GM23338 (cell line): ENCODE measurements at regions not wholly inside any gene's neighbourhood (a gene's known extent, or its start where the extent isn't known, plus 50 kb on each side); places are given as distances from the start of the nearest gene placed in this dataset.
A peak's percentile ranks its signal among the peaks of the same experiment; 100 is the strongest.

Experiments
- ATAC-seq: fragments of 200-7000 bp; cut with Tn5 transposase; 3 replicates; pipeline ENCODE4 v1.9.1; 2020
- DNase-seq: peaks from one replicate; pipeline ENCODE4 v3.0.0-alpha.2; 2015; ENCODE audit warnings: low spot score
- H2AFZ ChIP-seq: fragments of 200-600 bp; sonication (generic); 2 replicates; pipeline ENCODE4 v1.8.0; 2016; ENCODE audit warnings: antibody characterized with exemption, mild to moderate bottlenecking, moderate library complexity
- H3F3A ChIP-seq: fragments of 200-600 bp; sonication (generic); replicated peaks from 2 replicates; pipeline ENCODE4 v1.8.0; 2017; ENCODE audit warnings: antibody characterized with exemption, mixed run types, low read depth
- H3K27ac ChIP-seq: fragments of 200-600 bp; sonication (generic); 2 replicates; pipeline ENCODE4 v1.6.1; 2016; ENCODE audit warnings: low read depth
- H3K27me3 ChIP-seq: fragments of 200-600 bp; sonication (generic); 2 replicates; pipeline ENCODE4 v1.8.0; 2016; ENCODE audit warnings: mild to moderate bottlenecking, mixed run types, moderate library complexity; ENCODE audit not compliant: insufficient read depth
- H3K36me3 ChIP-seq: fragments of 200-600 bp; sonication (generic); 2 replicates; pipeline ENCODE4 v1.8.0; 2016; ENCODE audit warnings: mild to moderate bottlenecking; ENCODE audit not compliant: insufficient read depth
- H3K4me1 ChIP-seq: fragments of 200-600 bp; sonication (generic); 2 replicates; pipeline ENCODE4 v1.8.0; 2016; ENCODE audit warnings: mild to moderate bottlenecking, moderate library complexity; ENCODE audit not compliant: insufficient read depth
- H3K4me2 ChIP-seq: fragments of 200-600 bp; sonication (generic); 2 replicates; pipeline ENCODE4 v1.7.1; 2017; ENCODE audit warnings: mixed run types
- H3K4me3 ChIP-seq: fragments of 200-600 bp; sonication (generic); 2 replicates; pipeline ENCODE4 v1.6.1; 2016; ENCODE audit warnings: mixed run types
- H3K79me2 ChIP-seq: fragments of 200-600 bp; sonication (generic); replicated peaks from 2 replicates; pipeline ENCODE4 v1.8.0; 2017; ENCODE audit warnings: mild to moderate bottlenecking; ENCODE audit not compliant: insufficient read depth
- H3K9me2 ChIP-seq: fragments of 200-600 bp; sonication (generic); 2 replicates; pipeline ENCODE4 v1.8.0; 2017; ENCODE audit not compliant: insufficient read depth
- H4K20me1 ChIP-seq: fragments of 200-600 bp; sonication (generic); replicated peaks from 2 replicates; pipeline ENCODE4 v1.8.0; 2017; ENCODE audit warnings: mild to moderate bottlenecking; ENCODE audit not compliant: insufficient read depth
- H3K27ac Mint-ChIP-seq: 2 replicates; pipeline ENCODE4 v1.8.0; 2020; ENCODE audit warnings: inconsistent platforms, mild to moderate bottlenecking, moderate library complexity, mixed read lengths
- H3K27me3 Mint-ChIP-seq: 3 replicates; pipeline ENCODE4 v1.8.0; 2022; ENCODE audit warnings: low read depth, mild to moderate bottlenecking, moderate library complexity, mixed read lengths, inconsistent platforms; ENCODE audit not compliant: insufficient read depth, poor library complexity
- H3K36me3 Mint-ChIP-seq: 3 replicates; pipeline ENCODE4 v1.8.0; 2021; ENCODE audit warnings: low read depth, mild to moderate bottlenecking, inconsistent platforms, moderate library complexity, mixed read lengths
- H3K4me1 Mint-ChIP-seq: 3 replicates; pipeline ENCODE4 v1.8.0; 2020; ENCODE audit warnings: mild to moderate bottlenecking, inconsistent platforms, mixed read lengths
- H3K4me3 Mint-ChIP-seq: 3 replicates; pipeline ENCODE4 v1.8.0; 2021; ENCODE audit warnings: moderate library complexity, mild to moderate bottlenecking, inconsistent platforms, mixed read lengths
- H3K9me3 Mint-ChIP-seq: 3 replicates; pipeline ENCODE4 v1.8.0; 2020; ENCODE audit warnings: moderate library complexity, mild to moderate bottlenecking, inconsistent platforms, mixed read lengths
- CREB1 ChIP-seq: fragments of 250-450 bp; sonication (Bioruptor Pico); IDR thresholded peaks from 2 replicates; pipeline ENCODE4 v1.5.0; 2020; ENCODE audit warnings: low read depth, mild to moderate bottlenecking, moderate library complexity
- CTCF ChIP-seq, 2 experiments: fragments of 200-600 bp in 1 of 2; sonication (generic) in 1 of 2; conservative IDR thresholded peaks; 2 replicates each; pipeline versions ENCODE4 v1.5.1 to v1.6.1; 2016 to 2017; ENCODE audit warnings: antibody characterized with exemption in 2 of 2, low read depth in 2 of 2, mild to moderate bottlenecking in 2 of 2, moderate library complexity in 1 of 2
- ETS1 ChIP-seq: IDR thresholded peaks from 2 replicates; pipeline ENCODE4 v1.6.1; 2016; ENCODE audit warnings: antibody characterized with exemption
- EZH2 ChIP-seq: fragments of 200-600 bp; sonication (generic); IDR thresholded peaks from one replicate; pipeline ENCODE4 v1.8.0; 2017; ENCODE audit warnings: antibody characterized with exemption, mild to moderate bottlenecking, low read depth; ENCODE audit not compliant: unreplicated experiment
- EZH2phosphoT487 ChIP-seq: fragments of 200-600 bp; sonication (generic); IDR thresholded peaks from one replicate; pipeline ENCODE4 v1.8.1; 2018; ENCODE audit warnings: antibody characterized with exemption; ENCODE audit not compliant: unreplicated experiment
- JUNB ChIP-seq: IDR thresholded peaks from one replicate; pipeline ENCODE4 v1.6.1; 2016; ENCODE audit warnings: antibody characterized with exemption; ENCODE audit not compliant: unreplicated experiment
- NANOG ChIP-seq: IDR thresholded peaks from 2 replicates; pipeline ENCODE4 v1.6.1; 2016; ENCODE audit warnings: antibody characterized with exemption, borderline replicate concordance
- POLR2AphosphoS5 ChIP-seq: IDR thresholded peaks from 2 replicates; pipeline ENCODE4 v1.6.1; 2016; ENCODE audit warnings: antibody characterized with exemption, low read depth
- REST ChIP-seq: IDR thresholded peaks from one replicate; pipeline ENCODE4 v1.6.1; 2018; ENCODE audit warnings: antibody characterized with exemption; ENCODE audit not compliant: unreplicated experiment
- ZNF114 ChIP-seq: fragments of 250-450 bp; sonication (Bioruptor Pico); IDR thresholded peaks from 2 replicates; pipeline ENCODE4 v1.5.0; 2020; ENCODE audit warnings: mild to moderate bottlenecking, moderate library complexity
- ZNF331 ChIP-seq: fragments of 250-450 bp; sonication (Bioruptor Pico); IDR thresholded peaks from 2 replicates; pipeline ENCODE4 v1.5.0; 2020; ENCODE audit warnings: low read depth, mild to moderate bottlenecking, moderate library complexity
- ZNF462 ChIP-seq: fragments of 250-450 bp; sonication (Bioruptor Pico); IDR thresholded peaks from 2 replicates; pipeline ENCODE4 v1.5.0; 2020; ENCODE audit warnings: mild to moderate bottlenecking, moderate library complexity

- peaks cover 51% of the 10 kb centered on the region for H3K27me3 ChIP-seq
- H3K36me3 Mint-ChIP-seq = no peaks in the 10 kb centered on the region
Measured at GRCh38 chr4:111808174-111808573, 337.1 kb upstream of the FAM241A start.

More at GRCh38 chr4:111808174-111808573, 337.1 kb upstream of the FAM241A start:
- no peak overlapping the region for H3K4me3 Mint-ChIP-seq
- H3K79me2 ChIP-seq = no peaks in the 10 kb centered on the region
- H3K27ac ChIP-seq = no peak overlapping the region
- H4K20me1 ChIP-seq = 0 out of 2 replicates have a peak, but pooled peaks cover 4% of the 10 kb centered on the region
- peak; percentile 77 for ATAC-seq
- H3K4me2 ChIP-seq = 0 out of 2 replicates have a peak overlapping the region, but pooled peaks have one; percentile 6
- H3K4me3 ChIP-seq = no peak overlapping the region
- H3K27me3 Mint-ChIP-seq = peaks cover 35% of the 10 kb centered on the region
- DNase-seq = peak; percentile 20
- H3K9me3 Mint-ChIP-seq = no peaks in the 10 kb centered on the region
- H3F3A ChIP-seq = no peaks in the 10 kb centered on the region
- H3K27ac Mint-ChIP-seq = no peak overlapping the region
- no peaks in the 10 kb centered on the region for H3K9me2 ChIP-seq
- peaks cover 19% of the 10 kb centered on the region for H3K4me1 Mint-ChIP-seq
- H2AFZ ChIP-seq = no peak overlapping the region
- peaks cover 13% of the 10 kb centered on the region; the same call in 1 of the 2 replicates for H3K4me1 ChIP-seq
- no peak for TF ChIP-seq CREB1 (CRISPR knock-in tag)
- TF ChIP-seq ZNF331 (CRISPR knock-in tag) = no peak
- no peak for TF ChIP-seq ZNF114 (CRISPR knock-in tag)
- TF ChIP-seq ETS1 = no peak
- no peak for TF ChIP-seq NANOG
- TF ChIP-seq EZH2 = no peak
- no peak for TF ChIP-seq POLR2AphosphoS5
- TF ChIP-seq EZH2phosphoT487 = no peak
- TF ChIP-seq REST = no peak
- TF ChIP-seq ZNF462 (CRISPR knock-in tag) = no peak
- no peak for TF ChIP-seq CTCF (conservative IDR thresholded peaks at IDR 0.05; ENCODE audit: low read depth in 2 of 2)
- no peak for TF ChIP-seq JUNB
- no peaks in the 10 kb centered on the region for H3K36me3 ChIP-seq
